Inferior parietal cortex (tissue), 1 donor: ENCODE measurements at regions not wholly inside any gene's neighbourhood (a gene's known extent, or its start where the extent isn't known, plus 50 kb on each side); places are given as distances from the start of the nearest gene placed in this dataset.
"Not testable (repeated sequence)": the region's sequence is repeated elsewhere in the genome, so short reads cannot be mapped to it uniquely, and the experiment has no call there.

Source experiments
- DNase-seq: peaks from one replicate; pipeline ENCODE4 v3.0.0-alpha.2; 2016; ENCODE audit errors: extremely low spot score

DNA sequence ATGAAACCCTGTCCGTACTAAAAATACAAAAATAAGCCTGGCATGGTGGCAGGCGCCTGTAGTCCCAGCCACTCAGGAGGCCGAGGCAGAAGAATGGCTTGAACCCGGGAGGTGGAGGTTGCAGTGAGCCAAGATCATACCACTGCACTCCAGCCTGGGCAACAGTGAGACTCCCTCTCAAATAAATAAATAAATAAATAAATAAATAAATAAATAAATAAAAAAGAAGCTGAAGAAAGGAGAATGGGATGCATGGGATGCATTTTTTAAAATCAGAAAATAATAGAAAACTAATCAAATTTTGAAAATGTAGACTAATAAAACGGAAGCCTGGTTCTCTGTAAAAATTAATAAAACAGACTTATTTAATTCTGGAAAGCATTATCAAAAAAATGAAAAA lies 171.1 kb upstream of the CCNG1 start:
- not testable (repeated sequence) for DNase-seq

- DNase-seq, result peak; percentile 55
These were observed 167.8 kb upstream of the CCNG1 start for GRCh38 chr5:163269624-163270023.

- DNase-seq, result no peak
These were observed 160.9 kb upstream of the CCNG1 start for GRCh38 chr5:163276466-163276865.

DNA sequence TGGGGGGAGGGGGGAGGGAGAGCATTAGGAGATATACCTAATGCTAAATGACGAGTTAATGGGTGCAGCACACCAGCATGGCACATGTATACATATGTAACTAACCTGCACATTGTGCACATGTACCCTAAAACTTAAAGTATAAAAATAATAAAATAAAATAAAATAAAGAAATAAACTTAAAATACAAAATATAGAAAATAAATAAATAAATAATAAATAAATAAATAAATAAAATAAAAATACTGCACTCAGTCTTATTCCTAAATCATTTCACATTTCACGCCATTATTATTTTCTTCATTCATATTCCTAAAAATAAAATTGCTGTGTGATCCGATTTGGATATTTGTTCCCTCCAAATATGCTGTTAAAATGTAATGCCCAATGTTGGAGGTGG lies 156.5 kb upstream of the CCNG1 start:
- not testable (repeated sequence) for DNase-seq

DNA sequence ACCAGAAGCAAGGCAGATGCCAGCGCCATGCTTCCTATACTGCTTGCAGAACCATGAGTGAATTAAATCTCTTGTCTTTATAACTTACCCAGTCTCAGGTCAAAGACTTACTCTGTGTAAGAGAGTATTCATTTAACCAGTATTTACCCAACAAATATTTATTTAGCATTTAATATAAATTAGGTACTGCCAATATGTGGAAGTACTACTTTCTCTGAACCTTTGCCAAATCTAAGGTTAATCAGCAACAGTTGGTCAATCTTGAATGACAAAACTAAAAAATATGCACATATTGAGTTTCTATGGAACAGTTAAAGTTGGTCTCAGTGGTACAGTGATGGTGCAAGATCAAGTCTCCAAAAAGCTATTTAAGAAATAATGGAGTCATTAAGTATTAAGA lies 155.9 kb upstream of the CCNG1 start:
- DNase-seq, result no peak

- no peak for DNase-seq
These were observed 143.6 kb upstream of the CCNG1 start for GRCh38 chr5:163293836-163294235.

DNA sequence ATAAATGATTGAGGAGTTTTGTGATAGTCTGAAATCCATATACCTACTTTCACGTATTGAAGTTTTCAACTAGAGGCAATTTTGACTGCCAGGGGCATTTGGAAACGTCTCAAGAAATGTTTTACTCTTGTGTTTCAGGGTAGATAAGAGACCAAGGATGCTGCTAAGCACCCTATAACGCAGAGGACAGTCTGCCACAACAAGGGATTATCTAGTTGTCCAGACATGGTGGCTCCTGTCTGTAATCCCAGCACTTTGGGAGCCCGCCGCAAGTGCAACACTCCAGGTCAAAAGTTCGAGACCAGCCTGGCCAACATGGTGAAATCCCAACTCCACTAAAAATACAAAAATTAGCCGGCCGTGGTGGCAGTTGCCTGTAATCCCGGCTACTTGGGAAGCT lies 133.7 kb upstream of the CCNG1 start:
- no peak for DNase-seq

DNA sequence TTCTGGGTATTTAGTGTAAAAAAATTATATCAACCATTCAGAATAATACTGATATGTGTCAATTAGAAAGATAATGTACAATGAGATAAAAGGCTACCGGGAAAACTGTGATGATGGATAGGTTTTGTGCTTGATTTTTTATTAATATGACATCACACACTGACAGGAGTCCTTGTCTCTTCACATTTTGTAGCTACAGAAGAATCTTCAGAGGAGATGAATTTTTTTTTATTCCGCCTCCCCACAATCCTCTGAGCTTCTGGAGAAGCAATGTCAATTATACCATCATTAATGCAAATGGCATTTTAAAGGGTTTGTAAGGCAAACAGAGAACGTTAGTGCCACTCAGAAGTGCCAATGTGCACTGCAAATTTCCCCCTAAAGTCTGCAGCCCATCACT lies 131.7 kb upstream of the CCNG1 start:
- DNase-seq, result no peak

DNA sequence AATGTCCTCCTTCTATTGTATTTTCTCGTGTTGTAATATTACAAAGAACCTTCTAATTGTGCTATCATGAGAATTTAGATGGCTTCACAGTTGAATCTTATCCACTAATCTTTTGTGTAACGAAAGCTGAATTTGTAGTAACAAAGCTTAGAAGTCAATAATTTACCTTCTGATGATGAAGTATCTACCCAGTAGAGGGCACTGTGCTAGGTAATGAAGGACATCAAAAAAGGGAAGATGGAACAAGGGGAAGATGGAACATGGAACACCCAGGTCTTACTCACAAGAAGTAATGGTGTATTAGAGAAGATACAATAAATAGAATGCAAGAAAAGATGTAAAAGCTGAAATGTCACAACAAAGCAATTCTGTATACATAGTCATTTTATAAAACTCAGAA lies 131.0 kb upstream of the CCNG1 start:
- DNase-seq, result no peak

- no peak for DNase-seq
These were observed 127.5 kb upstream of the CCNG1 start for GRCh38 chr5:163309914-163310313.

- DNase-seq, result no peak
These were observed 126.4 kb upstream of the CCNG1 start for GRCh38 chr5:163310997-163311396.

DNA sequence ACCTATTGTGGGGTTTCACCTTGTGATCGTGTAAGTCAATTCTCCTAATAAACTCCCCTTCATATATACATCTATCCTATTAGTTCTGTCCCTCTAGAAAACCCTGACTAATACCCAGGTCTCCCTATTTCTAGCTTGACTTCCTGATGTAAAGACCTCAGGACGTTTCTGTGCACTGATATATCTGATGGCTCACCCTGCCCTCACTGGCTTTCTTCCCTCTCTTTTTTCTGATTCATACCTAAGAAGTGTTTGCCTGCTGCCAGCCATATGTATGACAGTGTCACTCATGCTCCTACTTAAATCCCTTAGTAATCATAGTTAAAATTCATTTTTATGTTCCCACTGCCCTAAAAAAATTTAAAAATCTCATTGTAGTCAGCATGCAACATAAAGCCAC lies 124.8 kb upstream of the CCNG1 start:
- DNase-seq, result no peak

GRCh38 chr5:163313049-163313448 lies 124.3 kb upstream of the CCNG1 start:
- DNase-seq, result not testable (repeated sequence)

GRCh38 chr5:163316374-163316773 lies 121.0 kb upstream of the CCNG1 start:
- DNase-seq, result not testable (repeated sequence)

DNA sequence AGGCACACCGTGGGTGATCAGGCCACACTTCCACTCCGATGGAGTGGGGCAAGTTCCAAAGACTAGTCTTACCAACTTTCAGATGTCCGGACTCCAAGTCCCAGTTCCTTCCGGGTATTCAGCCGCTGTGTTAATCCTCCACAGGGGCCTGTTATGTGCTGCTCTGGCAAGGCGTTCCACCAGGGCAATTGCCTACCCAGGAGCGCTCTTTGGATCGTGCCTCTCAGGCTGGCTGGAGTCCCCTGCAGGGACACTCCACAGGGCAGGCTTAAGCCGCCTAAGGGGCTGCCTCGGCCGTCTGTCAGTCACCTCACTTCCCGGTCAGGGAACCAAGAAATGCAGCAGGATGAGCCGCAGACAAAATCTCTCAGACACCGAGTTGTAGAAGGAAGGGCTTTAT lies 118.7 kb upstream of the CCNG1 start:
- no peak for DNase-seq

- no peak for DNase-seq
These were observed 115.9 kb upstream of the CCNG1 start for GRCh38 chr5:163321511-163321910.

- DNase-seq, result no peak
These were observed 106.4 kb upstream of the CCNG1 start for GRCh38 chr5:163330723-163331668.

GRCh38 chr5:163336074-163336473 lies 101.3 kb upstream of the CCNG1 start:
- DNase-seq, result not testable (repeated sequence)

DNA sequence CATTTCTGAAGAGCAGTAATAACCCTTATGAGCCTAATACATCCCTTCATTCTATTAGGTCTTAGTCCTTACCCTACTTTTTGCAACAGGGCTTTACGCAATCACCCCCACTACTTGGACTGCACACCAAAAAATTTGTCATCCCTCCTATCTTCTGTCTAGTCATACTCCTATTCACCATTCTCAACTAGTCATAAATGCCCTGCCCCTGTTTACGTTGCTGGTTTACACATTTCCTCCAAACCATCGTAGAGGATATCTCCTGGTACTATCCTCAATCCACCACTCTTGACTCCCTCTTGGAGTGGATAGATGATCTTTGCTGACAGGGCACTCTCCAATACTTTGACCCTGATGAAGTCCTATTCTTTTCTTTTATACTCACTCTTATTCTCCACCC lies 98.2 kb upstream of the CCNG1 start:
- DNase-seq, result no peak

DNA sequence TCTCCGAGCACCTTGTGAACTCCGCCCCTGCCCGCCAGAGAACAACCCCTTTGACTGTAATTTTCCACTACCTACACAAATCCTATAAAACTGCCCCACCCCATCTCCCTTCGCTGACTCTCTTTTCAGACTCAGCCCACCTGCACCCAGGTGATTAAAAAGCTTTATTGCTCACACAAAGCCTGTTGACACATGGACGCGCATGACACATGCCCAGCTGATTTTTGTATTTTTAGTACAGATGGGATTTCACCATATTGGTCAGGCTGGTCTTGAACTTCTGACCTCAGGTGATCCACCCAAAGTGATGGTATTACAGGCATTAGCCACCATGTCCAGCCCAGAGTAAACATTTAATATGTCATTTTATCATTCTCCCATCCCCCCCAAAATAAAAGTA lies 97.0 kb upstream of the CCNG1 start:
- DNase-seq, result not testable (repeated sequence)

DNA sequence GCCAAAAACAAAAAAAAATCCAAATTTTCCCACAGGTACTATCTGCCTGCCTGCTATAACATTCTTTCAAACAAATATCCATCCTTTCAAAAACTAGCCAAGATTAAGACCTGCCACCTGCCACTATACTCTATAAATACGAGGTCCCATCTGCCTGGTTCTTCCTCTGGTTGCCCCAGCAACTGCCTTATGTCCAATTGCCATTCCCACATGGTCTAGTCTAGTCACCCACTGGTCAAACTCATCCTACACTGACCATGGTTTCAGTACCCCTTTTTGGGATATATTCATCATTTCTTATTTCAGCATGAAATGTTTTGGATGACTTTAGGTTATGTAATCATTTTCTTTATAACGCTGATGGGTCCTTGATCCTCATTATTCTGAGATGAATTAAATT lies 95.1 kb upstream of the CCNG1 start:
- DNase-seq, result no peak

GRCh38 chr5:163345216-163345615 lies 92.2 kb upstream of the CCNG1 start:
- no peak for DNase-seq

GRCh38 chr5:163347671-163348070 lies 89.7 kb upstream of the CCNG1 start:
- DNase-seq, result peak; percentile 87

- DNase-seq, result no peak
These were observed 87.3 kb upstream of the CCNG1 start for GRCh38 chr5:163350083-163350482.
